SU-DHL-6 (cell line): ENCODE measurements at regions not wholly inside any gene's neighbourhood (a gene's known extent, or its start where the extent isn't known, plus 50 kb on each side); places are given as distances from the start of the nearest gene placed in this dataset.

Source experiments
- H2AFZ ChIP-seq: fragments of 200-600 bp; sonication (generic); 2 replicates; pipeline ENCODE4 v1.6.1; 2014; ENCODE audit warnings: low read depth, mild to moderate bottlenecking, moderate library complexity, mixed read lengths, antibody characterized with exemption, low read length; ENCODE audit not compliant: severe bottlenecking
- H3F3A ChIP-seq: fragments of 200-600 bp; shearing (Covaris generic); 2 replicates; pipeline ENCODE4 v1.6.0; 2016; ENCODE audit warnings: antibody characterized with exemption, mild to moderate bottlenecking; ENCODE audit not compliant: insufficient read depth
- H3K27ac ChIP-seq: fragments of 200-600 bp; sonication (generic); 2 replicates; pipeline ENCODE4 v1.5.1; 2016; ENCODE audit warnings: low read depth, mild to moderate bottlenecking, low read length, moderate library complexity, mixed read lengths
- H3K27me3 ChIP-seq: fragments of 200-600 bp; sonication (generic), shearing (Covaris generic); 2 replicates; pipeline ENCODE4 v1.6.0; 2014; ENCODE audit warnings: mild to moderate bottlenecking, low read length
- H3K36me3 ChIP-seq: fragments of 200-600 bp; sonication (generic); 2 replicates; pipeline ENCODE4 v1.6.1; 2014; ENCODE audit warnings: mild to moderate bottlenecking, low read length, mixed read lengths
- H3K4me2 ChIP-seq: fragments of 300-600, 200-600 bp; shearing (Covaris generic), sonication (generic); 2 replicates; pipeline ENCODE4 v1.6.0; 2014; ENCODE audit warnings: low read length, low read depth, mild to moderate bottlenecking; ENCODE audit not compliant: poor library complexity, severe bottlenecking
- H3K4me3 ChIP-seq: fragments of 200-600 bp; sonication (generic); 2 replicates; pipeline ENCODE4 v1.5.1; 2014; ENCODE audit warnings: antibody characterized with exemption, low read length, mild to moderate bottlenecking, mixed read lengths; ENCODE audit not compliant: insufficient read depth, poor library complexity, severe bottlenecking
- H3K79me2 ChIP-seq: fragments of 200-600 bp; sonication (generic); 2 replicates; pipeline ENCODE4 v1.6.1; 2014; ENCODE audit warnings: mild to moderate bottlenecking, low read length, moderate library complexity; ENCODE audit not compliant: insufficient read depth
- H3K9ac ChIP-seq: fragments of 200-600 bp; sonication (generic); 2 replicates; pipeline ENCODE4 v1.7.0; 2014; ENCODE audit warnings: mild to moderate bottlenecking, low read length
- H3K9me2 ChIP-seq: fragments of 200-600 bp; sonication (generic); replicated peaks from 2 replicates; pipeline ENCODE4 v1.6.1; 2014; ENCODE audit warnings: low read length; ENCODE audit not compliant: insufficient read depth
- H3K9me3 ChIP-seq: fragments of 200-600 bp; sonication (generic); 2 replicates; pipeline ENCODE4 v1.6.1; 2014; ENCODE audit warnings: low read length, mixed read lengths; ENCODE audit not compliant: insufficient read depth
- H4K20me1 ChIP-seq: fragments of 200-600 bp; sonication (generic); 2 replicates; pipeline ENCODE4 v1.6.1; 2014; ENCODE audit warnings: low read depth, mild to moderate bottlenecking, antibody characterized with exemption, low read length, moderate library complexity, mixed read lengths
- EZH2phosphoT487 ChIP-seq: fragments of 200-600 bp; sonication (generic), shearing (Covaris generic); conservative IDR thresholded peaks from 2 replicates; pipeline ENCODE4 v1.6.1; 2018; ENCODE audit warnings: mild to moderate bottlenecking, antibody characterized with exemption, low read length, moderate library complexity, mixed read lengths
- TF ChIP-seq, protein P1 (sequence below): fragments of 200-600 bp; sonication (generic); IDR thresholded peaks from one replicate; pipeline ENCODE4 v1.5.1; 2017; ENCODE audit warnings: antibody characterized with exemption, mild to moderate bottlenecking, low read length, moderate library complexity; ENCODE audit not compliant: insufficient read depth, poor library complexity, severe bottlenecking

DNA sequence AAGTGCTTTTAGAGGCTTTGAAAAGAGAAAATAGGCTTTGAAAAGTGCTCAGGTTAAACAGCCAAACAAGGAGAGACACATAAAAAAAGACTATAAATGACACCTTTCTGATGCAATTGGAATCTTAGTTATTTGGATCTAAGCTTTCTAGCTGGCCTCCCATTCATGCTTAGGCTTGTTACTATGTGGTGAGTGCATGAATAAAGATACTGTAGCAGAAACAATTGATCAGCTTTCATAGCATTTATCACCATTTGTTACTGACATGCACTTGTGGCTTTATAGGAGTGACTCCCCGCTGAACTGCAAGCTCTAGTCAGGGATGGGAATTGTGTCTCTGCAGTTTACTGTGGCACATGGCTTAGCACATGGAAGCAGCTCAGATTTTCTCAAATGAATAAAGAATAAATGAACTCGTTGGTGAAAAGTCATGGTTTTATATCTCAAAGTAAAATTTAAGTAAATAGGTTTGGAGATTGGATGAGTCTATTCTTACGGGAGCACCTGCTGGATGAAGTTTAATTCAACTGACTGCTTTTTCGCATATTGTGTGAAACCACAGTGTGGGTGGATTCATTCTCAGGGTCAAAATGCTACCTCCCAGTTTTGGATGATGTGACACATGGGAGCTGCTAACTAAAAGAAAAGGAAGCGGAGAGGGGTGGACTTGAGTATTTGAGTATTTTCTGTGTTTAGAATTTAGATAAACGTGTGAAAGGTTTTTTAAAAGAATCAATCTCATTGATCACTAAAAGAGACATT, 91.1 kb upstream of the NOL4 start:
- Histone ChIP-seq H3K9me3 (no peaks in the 10 kb centered on the region), H3K36me3 (no peaks in the 10 kb centered on the region), H2AFZ (no peak overlapping the region), H4K20me1 (no peaks in the 10 kb centered on the region), H3K27ac (no peak overlapping the region), H3K9me2 (0 out of 2 replicates have a peak, but pooled peaks cover 4% of the 10 kb centered on the region), H3K4me2 (no peak overlapping the region), H3K27me3 (no peaks in the 10 kb centered on the region), H3K79me2 (no peaks in the 10 kb centered on the region), H3K4me3 (no peak overlapping the region), H3K9ac (no peak overlapping the region), H3F3A (no peaks in the 10 kb centered on the region)
- no peak for TF ChIP-seq EZH2phosphoT487
- TF ChIP-seq, protein P1, sequence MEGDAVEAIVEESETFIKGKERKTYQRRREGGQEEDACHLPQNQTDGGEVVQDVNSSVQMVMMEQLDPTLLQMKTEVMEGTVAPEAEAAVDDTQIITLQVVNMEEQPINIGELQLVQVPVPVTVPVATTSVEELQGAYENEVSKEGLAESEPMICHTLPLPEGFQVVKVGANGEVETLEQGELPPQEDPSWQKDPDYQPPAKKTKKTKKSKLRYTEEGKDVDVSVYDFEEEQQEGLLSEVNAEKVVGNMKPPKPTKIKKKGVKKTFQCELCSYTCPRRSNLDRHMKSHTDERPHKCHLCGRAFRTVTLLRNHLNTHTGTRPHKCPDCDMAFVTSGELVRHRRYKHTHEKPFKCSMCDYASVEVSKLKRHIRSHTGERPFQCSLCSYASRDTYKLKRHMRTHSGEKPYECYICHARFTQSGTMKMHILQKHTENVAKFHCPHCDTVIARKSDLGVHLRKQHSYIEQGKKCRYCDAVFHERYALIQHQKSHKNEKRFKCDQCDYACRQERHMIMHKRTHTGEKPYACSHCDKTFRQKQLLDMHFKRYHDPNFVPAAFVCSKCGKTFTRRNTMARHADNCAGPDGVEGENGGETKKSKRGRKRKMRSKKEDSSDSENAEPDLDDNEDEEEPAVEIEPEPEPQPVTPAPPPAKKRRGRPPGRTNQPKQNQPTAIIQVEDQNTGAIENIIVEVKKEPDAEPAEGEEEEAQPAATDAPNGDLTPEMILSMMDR, result no peak

DNA sequence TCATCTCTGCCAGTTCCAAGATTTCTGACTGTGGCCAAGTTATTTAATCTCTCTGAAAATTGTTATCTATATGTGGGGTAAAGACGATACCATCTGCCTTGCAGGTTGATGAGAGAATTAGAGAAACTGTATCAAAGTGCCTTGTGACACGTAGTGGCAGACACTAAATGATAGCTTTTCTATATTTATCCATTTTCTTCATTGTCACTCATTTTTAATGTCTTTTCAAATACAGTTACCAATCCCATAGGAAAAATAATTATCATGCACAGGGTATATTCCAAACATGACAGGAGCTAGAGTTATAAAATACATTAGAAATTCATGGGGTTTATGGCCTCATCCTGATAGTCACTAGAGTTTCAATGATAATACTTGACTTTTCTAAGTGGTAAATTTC, 95.6 kb upstream of the NOL4 start:
- Histone ChIP-seq H2AFZ (no peak overlapping the region), H3K9me2 (0 out of 2 replicates have a peak, but pooled peaks cover 4% of the 10 kb centered on the region), H3K36me3 (no peaks in the 10 kb centered on the region), H3F3A (no peaks in the 10 kb centered on the region), H3K79me2 (no peaks in the 10 kb centered on the region), H3K9me3 (no peaks in the 10 kb centered on the region), H4K20me1 (no peaks in the 10 kb centered on the region), H3K4me2 (no peak overlapping the region), H3K27me3 (no peaks in the 10 kb centered on the region), H3K27ac (no peak overlapping the region), H3K4me3 (no peak overlapping the region), H3K9ac (no peak overlapping the region)
- TF ChIP-seq, protein P1, result no peak
- TF ChIP-seq EZH2phosphoT487, result no peak

DNA sequence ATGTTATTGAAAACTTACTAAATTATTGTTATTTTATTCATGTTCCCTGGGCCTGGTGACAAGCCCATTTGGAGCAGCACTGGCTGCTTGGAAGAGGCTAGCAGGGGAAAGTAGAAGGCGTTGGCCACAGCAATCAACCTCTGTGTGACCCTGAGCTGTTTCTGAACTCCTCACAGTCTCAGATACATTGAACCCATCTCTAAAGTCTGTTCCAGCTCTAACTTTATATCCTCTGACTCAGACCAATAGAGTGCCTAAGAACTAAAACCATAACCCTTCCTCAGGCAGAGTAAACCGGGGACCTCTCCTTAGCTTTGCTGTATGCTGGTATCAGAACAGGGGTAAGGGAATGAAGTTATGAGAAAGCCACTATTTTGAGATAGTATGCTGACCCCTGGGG, 96.4 kb upstream of the NOL4 start:
- no peaks in the 10 kb centered on the region for H3K36me3 ChIP-seq
- H2AFZ ChIP-seq, result no peak overlapping the region
- H3K9ac ChIP-seq, result no peak overlapping the region
- H3K79me2 ChIP-seq, result no peaks in the 10 kb centered on the region
- no peak overlapping the region for H3K4me2 ChIP-seq
- H4K20me1 ChIP-seq, result no peaks in the 10 kb centered on the region
- no peaks in the 10 kb centered on the region for H3F3A ChIP-seq
- H3K27me3 ChIP-seq, result no peaks in the 10 kb centered on the region
- H3K9me2 ChIP-seq, result 0 out of 2 replicates have a peak, but pooled peaks cover 4% of the 10 kb centered on the region
- TF ChIP-seq, protein P1, result no peak
- TF ChIP-seq EZH2phosphoT487, result no peak
- H3K9me3 ChIP-seq, result no peaks in the 10 kb centered on the region
- no peak overlapping the region for H3K4me3 ChIP-seq
- H3K27ac ChIP-seq, result no peak overlapping the region
